ENCODE measurements at regions not wholly inside any gene's neighbourhood (a gene's known extent, or its start where the extent isn't known, plus 50 kb on each side); places are given as distances from the start of the nearest gene placed in this dataset.

- intact Hi-C loops (cut with micrococcal nuclease) = loop anchor here (2.0 kb wide), 2 partner anchors 64 to 516 kb away; no protein-coding TSS in a partner anchor
- Mint-ChIP-seq H3K9me3 (no peaks in the 10 kb centered on the region), H3K36me3 (ENCODE audit: low read depth) (no peaks in the 10 kb centered on the region), H3K27me3 (ENCODE audit: insufficient read depth) (peaks cover 4% of the 10 kb centered on the region), H3K4me1 (ENCODE audit: low read depth) (peaks cover 15% of the 10 kb centered on the region), H3K27ac (no peak overlapping the region), H3K4me3 (no peak overlapping the region)
- no peak for DNase-seq (ENCODE audit: low spot score)
Measured at GRCh38 chr18:54777118-54777791, 51.0 kb upstream of the RAB27B start.

- no peaks in the 10 kb centered on the region for H3K36me3 Mint-ChIP-seq (ENCODE audit: low read depth)
- H3K9me3 Mint-ChIP-seq = no peaks in the 10 kb centered on the region
- no peak for DNase-seq (ENCODE audit: low spot score)
- intact Hi-C loops (cut with micrococcal nuclease) = loop anchor here (2.0 kb wide), 2 partner anchors 65 to 517 kb away; no protein-coding TSS in a partner anchor
- peaks cover 15% of the 10 kb centered on the region for H3K4me1 Mint-ChIP-seq (ENCODE audit: low read depth)
- no peak overlapping the region for H3K4me3 Mint-ChIP-seq
- H3K27ac Mint-ChIP-seq = no peak overlapping the region
- peaks cover 2% of the 10 kb centered on the region for H3K27me3 Mint-ChIP-seq (ENCODE audit: insufficient read depth)
Measured at GRCh38 chr18:54777989-54778388, 50.3 kb upstream of the RAB27B start.

Measured in activated T-helper 1 cell treated with anti-CD3 and anti-CD28 coated beads, Interleukin-12 subunit alpha, Interleukin-12 subunit beta, Interleukin-2, Interleukin-4 antibody, amounts not matched to agents 30 ng/mL and 10 ng/mL and 1 ng/mL, durations not matched to agents 14 hours and 24 hours and 36 hours (primary cell).